ENCODE measurements at regions not wholly inside any gene's neighbourhood (a gene's known extent, or its start where the extent isn't known, plus 50 kb on each side); places are given as distances from the start of the nearest gene placed in this dataset.

- H3K4me3 ChIP-seq (ENCODE audit: low read depth, poor library complexity, severe bottlenecking) = no peak overlapping the region
Measured at GRCh38 chr9:127557998-127558546, 54.0 kb upstream of the STXBP1 start.

GRCh38 chr9:127558581-127559246, 53.4 kb upstream of the STXBP1 start:
- intact Hi-C loops (cut with DNase I; ENCODE audit: low total_unique reads) = no loop called here
- no peak overlapping the region for H3K4me3 ChIP-seq (ENCODE audit: low read depth, poor library complexity, severe bottlenecking)
- TF ChIP-seq POLR2A (IDR thresholded peaks at IDR 0.05) = no peak
- TF ChIP-seq CTCF (IDR thresholded peaks at IDR 0.05) = no peak
- 64 to 70% methylated on average over 9 of the region's 9 CpGs for WGBS, 2 donors
- no peak for DNase-seq (ENCODE audit: low spot score in 2 of 2)

More at GRCh38 chr9:127557998-127558546, 54.0 kb upstream of the STXBP1 start:
- intact Hi-C loops (cut with DNase I; ENCODE audit: low total_unique reads) = no loop called here
- no peak for TF ChIP-seq POLR2A (IDR thresholded peaks at IDR 0.05)
- no peak for TF ChIP-seq CTCF (IDR thresholded peaks at IDR 0.05)
- WGBS, 2 donors = 47 to 58% methylated on average over 11 of the region's 11 CpGs
- DNase-seq (ENCODE audit: low spot score in 2 of 2) = no peak

- no peak for DNase-seq (ENCODE audit: low spot score in 2 of 2)
- intact Hi-C loops (cut with DNase I; ENCODE audit: low total_unique reads) = no loop called here
- no peak for TF ChIP-seq CTCF (IDR thresholded peaks at IDR 0.05)
- no peak for TF ChIP-seq POLR2A (IDR thresholded peaks at IDR 0.05)
- no peak overlapping the region for H3K4me3 ChIP-seq (ENCODE audit: low read depth, poor library complexity, severe bottlenecking)
- WGBS, 2 donors = 73 to 75% methylated on average over 5 of the region's 5 CpGs
Measured at GRCh38 chr9:127559247-127559680, 52.8 kb upstream of the STXBP1 start.

GRCh38 chr9:127561491-127562278, 50.4 kb upstream of the STXBP1 start:
- intact Hi-C loops (cut with DNase I; ENCODE audit: low total_unique reads) = no loop called here
- TF ChIP-seq POLR2A (IDR thresholded peaks at IDR 0.05) = no peak
- no peak for TF ChIP-seq CTCF (IDR thresholded peaks at IDR 0.05)
- 13% methylated on average over 17 of the region's 17 CpGs for WGBS, 2 donors
- peak; percentile 89 to 97 for DNase-seq (ENCODE audit: low spot score in 2 of 2)
- H3K4me3 ChIP-seq (ENCODE audit: low read depth, poor library complexity, severe bottlenecking) = no peak overlapping the region

Measured in lower leg skin (tissue), 4 donors.